ENCODE measurements at regions not wholly inside any gene's neighbourhood (a gene's known extent, or its start where the extent isn't known, plus 50 kb on each side); places are given as distances from the start of the nearest gene placed in this dataset.
A peak's percentile ranks its signal among the peaks of the same experiment; 100 is the strongest.

- no peak for DNase-seq (ENCODE audit: extremely low spot score, unreplicated experiment)
- TF ChIP-seq, protein P1, sequence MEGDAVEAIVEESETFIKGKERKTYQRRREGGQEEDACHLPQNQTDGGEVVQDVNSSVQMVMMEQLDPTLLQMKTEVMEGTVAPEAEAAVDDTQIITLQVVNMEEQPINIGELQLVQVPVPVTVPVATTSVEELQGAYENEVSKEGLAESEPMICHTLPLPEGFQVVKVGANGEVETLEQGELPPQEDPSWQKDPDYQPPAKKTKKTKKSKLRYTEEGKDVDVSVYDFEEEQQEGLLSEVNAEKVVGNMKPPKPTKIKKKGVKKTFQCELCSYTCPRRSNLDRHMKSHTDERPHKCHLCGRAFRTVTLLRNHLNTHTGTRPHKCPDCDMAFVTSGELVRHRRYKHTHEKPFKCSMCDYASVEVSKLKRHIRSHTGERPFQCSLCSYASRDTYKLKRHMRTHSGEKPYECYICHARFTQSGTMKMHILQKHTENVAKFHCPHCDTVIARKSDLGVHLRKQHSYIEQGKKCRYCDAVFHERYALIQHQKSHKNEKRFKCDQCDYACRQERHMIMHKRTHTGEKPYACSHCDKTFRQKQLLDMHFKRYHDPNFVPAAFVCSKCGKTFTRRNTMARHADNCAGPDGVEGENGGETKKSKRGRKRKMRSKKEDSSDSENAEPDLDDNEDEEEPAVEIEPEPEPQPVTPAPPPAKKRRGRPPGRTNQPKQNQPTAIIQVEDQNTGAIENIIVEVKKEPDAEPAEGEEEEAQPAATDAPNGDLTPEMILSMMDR (conservative IDR thresholded peaks at IDR 0.05) = peak; percentile 50
- H3K27me3 Mint-ChIP-seq = no peaks in the 10 kb centered on the region
- H3K36me3 Mint-ChIP-seq = no peaks in the 10 kb centered on the region
- H3K27ac Mint-ChIP-seq = no peak overlapping the region
- no peak overlapping the region for H3K4me3 Mint-ChIP-seq
- H3K9me3 Mint-ChIP-seq = peaks cover 16% of the 10 kb centered on the region
- H3K4me1 Mint-ChIP-seq (ENCODE audit: unreplicated experiment) = no peaks in the 10 kb centered on the region
Observed at GRCh38 chr2:153770359-153770991, 101.2 kb upstream of the GALNT13 start.

GRCh38 chr2:153780241-153780640 is 91.5 kb upstream of the GALNT13 start:
- no peak overlapping the region for H3K27ac Mint-ChIP-seq
- H3K27me3 Mint-ChIP-seq = no peaks in the 10 kb centered on the region

GRCh38 chr2:153786016-153786415 is 85.7 kb upstream of the GALNT13 start:
- Mint-ChIP-seq H3K4me1 (ENCODE audit: unreplicated experiment) (no peaks in the 10 kb centered on the region), H3K9me3 (no peaks in the 10 kb centered on the region), H3K27ac (no peak overlapping the region), H3K27me3 (no peaks in the 10 kb centered on the region), H3K4me3 (no peak overlapping the region), H3K36me3 (no peaks in the 10 kb centered on the region)
- no peak for DNase-seq (ENCODE audit: extremely low spot score, unreplicated experiment)
- TF ChIP-seq, protein P1 (conservative IDR thresholded peaks at IDR 0.05) = no peak

More at GRCh38 chr2:153780241-153780640, 91.5 kb upstream of the GALNT13 start:
- no peak for DNase-seq (ENCODE audit: extremely low spot score, unreplicated experiment)
- H3K9me3 Mint-ChIP-seq = no peaks in the 10 kb centered on the region
- no peaks in the 10 kb centered on the region for H3K36me3 Mint-ChIP-seq
- no peaks in the 10 kb centered on the region for H3K4me1 Mint-ChIP-seq (ENCODE audit: unreplicated experiment)
- TF ChIP-seq, protein P1 (conservative IDR thresholded peaks at IDR 0.05) = no peak
- H3K4me3 Mint-ChIP-seq = no peak overlapping the region

DNA sequence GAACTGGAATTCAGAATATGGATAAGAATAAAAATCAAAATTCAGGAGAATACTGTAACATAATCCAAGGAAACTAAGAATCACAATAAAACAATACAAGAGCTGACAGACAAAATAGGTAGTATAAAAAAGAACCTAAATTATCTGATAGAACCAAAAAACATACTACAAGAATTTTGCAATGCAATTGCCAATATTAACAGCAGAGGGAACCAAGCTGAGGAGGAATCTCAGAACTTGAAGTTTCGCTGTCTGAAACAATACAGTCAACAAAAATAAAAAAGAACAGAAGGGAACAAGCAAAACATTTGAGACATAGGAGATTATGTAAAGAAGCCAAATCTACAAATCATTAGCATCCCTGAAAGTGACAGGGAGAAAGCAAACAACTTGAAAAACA is 84.1 kb upstream of the GALNT13 start:
- H3K27me3 Mint-ChIP-seq = no peaks in the 10 kb centered on the region
- TF ChIP-seq, protein P1 (conservative IDR thresholded peaks at IDR 0.05) = peak; percentile 26
- no peaks in the 10 kb centered on the region for H3K4me1 Mint-ChIP-seq (ENCODE audit: unreplicated experiment)
- no peaks in the 10 kb centered on the region for H3K9me3 Mint-ChIP-seq
- H3K27ac Mint-ChIP-seq = no peak overlapping the region
- no peaks in the 10 kb centered on the region for H3K36me3 Mint-ChIP-seq
- H3K4me3 Mint-ChIP-seq = no peak overlapping the region
- no peak for DNase-seq (ENCODE audit: extremely low spot score, unreplicated experiment)

GRCh38 chr2:153802671-153803070 is 69.1 kb upstream of the GALNT13 start:
- no peaks in the 10 kb centered on the region for H3K9me3 Mint-ChIP-seq
- no peak overlapping the region for H3K27ac Mint-ChIP-seq
- H3K27me3 Mint-ChIP-seq = no peaks in the 10 kb centered on the region
- no peaks in the 10 kb centered on the region for H3K4me1 Mint-ChIP-seq (ENCODE audit: unreplicated experiment)
- no peak for DNase-seq (ENCODE audit: extremely low spot score, unreplicated experiment)
- TF ChIP-seq, protein P1 (conservative IDR thresholded peaks at IDR 0.05) = no peak
- no peaks in the 10 kb centered on the region for H3K36me3 Mint-ChIP-seq
- H3K4me3 Mint-ChIP-seq = no peak overlapping the region

Data from type B pancreatic cell (in vitro differentiated cells).